Endothelial cell (in vitro differentiated cells): ENCODE measurements at regions not wholly inside any gene's neighbourhood (a gene's known extent, or its start where the extent isn't known, plus 50 kb on each side); places are given as distances from the start of the nearest gene placed in this dataset.

ENCODE experiments used
- DNase-seq: peaks from one replicate; pipeline ENCODE4 v3.0.0; 2021; ENCODE audit warnings: low spot score
- H3K27ac Mint-ChIP-seq: one replicate; pipeline ENCODE4 v1.8.0; 2021; ENCODE audit warnings: mixed read lengths, inconsistent platforms; ENCODE audit not compliant: unreplicated experiment
- H3K27me3 Mint-ChIP-seq: one replicate; pipeline ENCODE4 v1.8.0; 2021; ENCODE audit warnings: mild to moderate bottlenecking, moderate library complexity, mixed read lengths, inconsistent platforms; ENCODE audit not compliant: unreplicated experiment
- H3K36me3 Mint-ChIP-seq: one replicate; pipeline ENCODE4 v1.8.0; 2021; ENCODE audit warnings: mild to moderate bottlenecking, low read depth, mixed read lengths, inconsistent platforms; ENCODE audit not compliant: unreplicated experiment
- H3K4me1 Mint-ChIP-seq: one replicate; pipeline ENCODE4 v1.8.0; 2021; ENCODE audit warnings: mild to moderate bottlenecking, mixed read lengths, inconsistent platforms; ENCODE audit not compliant: unreplicated experiment
- H3K4me3 Mint-ChIP-seq: one replicate; pipeline ENCODE4 v1.8.0; 2021; ENCODE audit warnings: mild to moderate bottlenecking, mixed read lengths, inconsistent platforms; ENCODE audit not compliant: unreplicated experiment
- H3K9me3 Mint-ChIP-seq: one replicate; pipeline ENCODE4 v1.8.0; 2021; ENCODE audit warnings: mixed read lengths, inconsistent platforms; ENCODE audit not compliant: unreplicated experiment
- CTCF ChIP-seq: fragments of 200-600 bp; sonication (generic); IDR thresholded peaks from one replicate; pipeline ENCODE4 v1.5.0; 2021; ENCODE audit warnings: antibody characterized with exemption; ENCODE audit not compliant: unreplicated experiment

DNA sequence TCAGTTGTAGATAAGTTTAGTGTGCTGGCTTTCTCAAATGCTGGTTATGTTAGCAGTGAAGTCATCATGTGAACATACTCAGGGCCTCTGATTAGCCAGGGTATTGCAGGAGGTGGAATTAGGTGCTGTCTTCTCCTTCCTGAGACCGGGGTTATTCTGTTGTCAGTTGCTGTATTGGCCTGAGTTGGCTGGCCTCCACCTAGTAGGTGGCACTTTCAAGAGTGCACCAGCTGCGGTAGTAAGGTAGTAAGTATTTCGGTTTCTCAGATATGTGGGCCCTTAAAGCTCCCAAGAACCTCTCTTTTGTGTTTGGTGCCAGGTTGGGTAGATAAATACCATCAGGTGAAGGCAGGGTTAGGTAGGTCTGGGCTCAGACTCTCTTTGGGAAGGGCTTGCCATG, 1430.5 kb upstream of the CELF4 start:
- DNase-seq, result no peak
- H3K36me3 Mint-ChIP-seq, result no peaks in the 10 kb centered on the region
- no peaks in the 10 kb centered on the region for H3K9me3 Mint-ChIP-seq
- no peaks in the 10 kb centered on the region for H3K4me1 Mint-ChIP-seq
- no peak for TF ChIP-seq CTCF
- no peak overlapping the region for H3K4me3 Mint-ChIP-seq
- no peak overlapping the region for H3K27ac Mint-ChIP-seq
- no peaks in the 10 kb centered on the region for H3K27me3 Mint-ChIP-seq

GRCh38 chr18:38993342-38993741, 1427.7 kb upstream of the CELF4 start:
- Mint-ChIP-seq H3K4me3 (no peak overlapping the region), H3K4me1 (no peaks in the 10 kb centered on the region), H3K27ac (no peak overlapping the region), H3K9me3 (no peaks in the 10 kb centered on the region), H3K27me3 (no peaks in the 10 kb centered on the region), H3K36me3 (no peaks in the 10 kb centered on the region)
- TF ChIP-seq CTCF, result no peak
- no peak for DNase-seq

- no peak for DNase-seq
- Mint-ChIP-seq H3K9me3 (peaks cover 5% of the 10 kb centered on the region), H3K4me1 (no peaks in the 10 kb centered on the region)
These were observed 1419.4 kb upstream of the CELF4 start for GRCh38 chr18:38984968-38985367.

GRCh38 chr18:38982072-38982471, 1416.5 kb upstream of the CELF4 start:
- Mint-ChIP-seq H3K27me3 (peaks cover 1% of the 10 kb centered on the region), H3K36me3 (no peaks in the 10 kb centered on the region), H3K9me3 (peaks cover 5% of the 10 kb centered on the region), H3K4me1 (no peaks in the 10 kb centered on the region), H3K4me3 (no peak overlapping the region), H3K27ac (no peak overlapping the region)
- no peak for DNase-seq
- no peak for TF ChIP-seq CTCF

More at GRCh38 chr18:38984968-38985367, 1419.4 kb upstream of the CELF4 start:
- Mint-ChIP-seq H3K4me3 (no peak overlapping the region), H3K27ac (no peak overlapping the region), H3K36me3 (no peaks in the 10 kb centered on the region), H3K27me3 (no peaks in the 10 kb centered on the region)
- no peak for TF ChIP-seq CTCF

GRCh38 chr18:38981389-38981788, 1415.8 kb upstream of the CELF4 start:
- peaks cover 1% of the 10 kb centered on the region for H3K27me3 Mint-ChIP-seq

More at GRCh38 chr18:38981389-38981788, 1415.8 kb upstream of the CELF4 start:
- TF ChIP-seq CTCF, result no peak
- H3K9me3 Mint-ChIP-seq, result peaks cover 5% of the 10 kb centered on the region
- no peak overlapping the region for H3K27ac Mint-ChIP-seq
- H3K36me3 Mint-ChIP-seq, result no peaks in the 10 kb centered on the region
- H3K4me3 Mint-ChIP-seq, result no peak overlapping the region
- no peak for DNase-seq
- H3K4me1 Mint-ChIP-seq, result no peaks in the 10 kb centered on the region
